Gastrocnemius medialis (tissue), 4 donors: ENCODE measurements at regions not wholly inside any gene's neighbourhood (a gene's known extent, or its start where the extent isn't known, plus 50 kb on each side); places are given as distances from the start of the nearest gene placed in this dataset.

Experiments
- POLR2A ChIP-seq, 2 donors: fragments of 450-650 bp; IDR thresholded peaks; one replicate each; pipeline ENCODE4 v1.6.1; 2017; ENCODE audit warnings: antibody characterized with exemption in 2 of 2, mild to moderate bottlenecking in 2 of 2, moderate library complexity in 2 of 2
- TF ChIP-seq, protein P1 (sequence below), 5 experiments: fragments of 450-650 bp in 3 of 5; fragments of 200-600 bp in 2 of 5; sonication (generic) in 2 of 5; IDR thresholded peaks in 4 of 5; conservative IDR thresholded peaks in 1 of 5; 1 replicate in 4 of 5; 2 replicates in 1 of 5; pipeline ENCODE4 v1.5.1; 2016 to 2019; ENCODE audit warnings: antibody characterized with exemption in 5 of 5, mild to moderate bottlenecking in 3 of 5, moderate library complexity in 3 of 5

DNA sequence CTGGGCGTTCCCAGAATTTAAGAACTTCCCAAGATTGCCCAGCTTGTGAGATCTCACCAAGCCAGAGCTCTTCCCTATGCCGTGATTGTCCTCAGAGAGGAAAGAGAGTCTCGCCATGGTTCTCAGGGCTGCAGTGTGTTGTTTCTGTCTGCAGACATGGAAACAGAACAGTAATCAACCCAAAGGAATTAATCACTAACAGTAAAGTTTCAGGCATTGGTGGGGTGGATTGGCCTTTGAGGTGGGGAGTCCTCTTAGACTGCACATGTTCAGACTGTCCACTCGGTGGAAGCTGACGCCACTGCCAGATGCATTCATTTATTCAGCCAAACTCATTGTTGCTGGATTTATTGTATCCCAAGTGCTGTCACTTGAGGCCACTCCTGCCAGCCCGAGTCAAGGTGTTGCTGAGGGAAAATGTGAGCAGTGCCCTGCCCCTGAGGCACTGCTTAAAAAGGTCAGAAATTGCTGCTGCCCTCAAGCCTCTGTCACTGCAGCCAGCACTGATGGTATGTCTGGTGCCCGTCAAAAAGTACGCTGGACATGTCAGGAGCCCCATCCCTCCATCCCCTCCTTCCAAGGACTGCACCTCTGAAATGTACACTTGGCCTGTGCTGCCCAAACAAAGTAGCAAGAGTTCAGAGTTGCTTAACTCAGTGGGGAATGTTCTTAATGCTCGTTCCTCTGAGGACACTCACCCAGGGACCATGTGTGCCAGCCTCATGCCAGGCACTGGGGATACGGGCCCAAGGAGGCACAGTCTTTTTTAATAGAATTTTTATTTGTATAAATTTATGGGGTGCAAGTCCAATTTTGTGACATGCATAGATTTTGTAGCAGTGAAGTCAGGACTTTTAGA is 201.0 kb downstream of the GLI2 start:
- TF ChIP-seq POLR2A (IDR thresholded peaks at IDR 0.05), result no peak
- TF ChIP-seq, protein P1, sequence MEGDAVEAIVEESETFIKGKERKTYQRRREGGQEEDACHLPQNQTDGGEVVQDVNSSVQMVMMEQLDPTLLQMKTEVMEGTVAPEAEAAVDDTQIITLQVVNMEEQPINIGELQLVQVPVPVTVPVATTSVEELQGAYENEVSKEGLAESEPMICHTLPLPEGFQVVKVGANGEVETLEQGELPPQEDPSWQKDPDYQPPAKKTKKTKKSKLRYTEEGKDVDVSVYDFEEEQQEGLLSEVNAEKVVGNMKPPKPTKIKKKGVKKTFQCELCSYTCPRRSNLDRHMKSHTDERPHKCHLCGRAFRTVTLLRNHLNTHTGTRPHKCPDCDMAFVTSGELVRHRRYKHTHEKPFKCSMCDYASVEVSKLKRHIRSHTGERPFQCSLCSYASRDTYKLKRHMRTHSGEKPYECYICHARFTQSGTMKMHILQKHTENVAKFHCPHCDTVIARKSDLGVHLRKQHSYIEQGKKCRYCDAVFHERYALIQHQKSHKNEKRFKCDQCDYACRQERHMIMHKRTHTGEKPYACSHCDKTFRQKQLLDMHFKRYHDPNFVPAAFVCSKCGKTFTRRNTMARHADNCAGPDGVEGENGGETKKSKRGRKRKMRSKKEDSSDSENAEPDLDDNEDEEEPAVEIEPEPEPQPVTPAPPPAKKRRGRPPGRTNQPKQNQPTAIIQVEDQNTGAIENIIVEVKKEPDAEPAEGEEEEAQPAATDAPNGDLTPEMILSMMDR (IDR thresholded peaks at IDR 0.05 in 4 of 5, conservative IDR thresholded peaks at IDR 0.05 in 1 of 5), result no peak
